Caco-2 (cell line): ENCODE measurements at regions not wholly inside any gene's neighbourhood (a gene's known extent, or its start where the extent isn't known, plus 50 kb on each side); places are given as distances from the start of the nearest gene placed in this dataset.

Experiments
- BruUV-seq: library from RNA; stranded (reverse); fragments of 400-500 nt; replicated peaks from 2 replicates; lab custom pipeline; 2021; lab: Mats Ljungman, UMichigan
- CTCF ChIA-PET: fragments of 300-600 bp; sonication (Branson Sonifier 250); formaldehyde crosslinking; loops from one replicate; lab custom pipeline; 2022; ENCODE audit warnings: antibody characterized with exemption; lab: Charles Lee
- POLR2A ChIA-PET: fragments of 300-600 bp; sonication (Branson Sonifier 250); formaldehyde crosslinking; loops from one replicate; lab custom pipeline; 2022; ENCODE audit warnings: antibody characterized with exemption; lab: Charles Lee
- DNase-seq, 2 experiments: peaks; one replicate each; pipeline versions ENCODE4 v3.0.0 to v3.0.0-alpha.2; 2020 to 2022
- H3K27me3 ChIP-seq: replicated peaks from 2 replicates; pipeline ENCODE4 v1.6.0; 2011; ENCODE audit warnings: low read length; ENCODE audit not compliant: control insufficient read depth, insufficient read depth
- H3K36me3 ChIP-seq: 2 replicates; pipeline ENCODE4 v1.5.1; 2011; ENCODE audit warnings: low read length; ENCODE audit not compliant: control insufficient read depth, insufficient read depth
- H3K4me1 ChIP-seq: fragments of 250-450 bp; sonication (Bioruptor Pico); 2 replicates; pipeline ENCODE4 v1.5.1; 2020; ENCODE audit warnings: mild to moderate bottlenecking
- H3K4me3 ChIP-seq: 2 replicates; pipeline ENCODE4 v1.5.1; 2011; ENCODE audit warnings: low read depth, mild to moderate bottlenecking, control low read depth, low read length
- H3K9me3 ChIP-seq: fragments of 250-450 bp; sonication (Bioruptor Pico); 2 replicates; pipeline ENCODE4 v1.5.1; 2020; ENCODE audit warnings: mild to moderate bottlenecking, moderate library complexity
- H3K27ac Mint-ChIP-seq: one replicate; pipeline ENCODE4 v1.8.0; 2022; ENCODE audit warnings: mixed read lengths; ENCODE audit not compliant: unreplicated experiment
- H3K27me3 Mint-ChIP-seq: one replicate; pipeline ENCODE4 v1.8.0; 2022; ENCODE audit warnings: mixed read lengths; ENCODE audit not compliant: insufficient read depth, unreplicated experiment
- H3K36me3 Mint-ChIP-seq: one replicate; pipeline ENCODE4 v1.8.0; 2022; ENCODE audit warnings: mild to moderate bottlenecking, mixed read lengths; ENCODE audit not compliant: insufficient read depth, unreplicated experiment
- H3K4me1 Mint-ChIP-seq: one replicate; pipeline ENCODE4 v1.8.0; 2022; ENCODE audit warnings: low read depth, mixed read lengths; ENCODE audit not compliant: unreplicated experiment
- H3K4me3 Mint-ChIP-seq: one replicate; pipeline ENCODE4 v1.8.0; 2022; ENCODE audit warnings: mild to moderate bottlenecking, moderate library complexity, mixed read lengths; ENCODE audit not compliant: unreplicated experiment
- H3K9me3 Mint-ChIP-seq: one replicate; pipeline ENCODE4 v1.8.0; 2022; ENCODE audit warnings: mixed read lengths; ENCODE audit not compliant: unreplicated experiment
- CTCF ChIP-seq, 2 experiments: fragments of 200-600 bp in 1 of 2; IDR thresholded peaks; 1 replicate in 1 of 2; 2 replicates in 1 of 2; pipeline versions ENCODE4 v1.5.1 to v1.8.0; 2011 to 2022; ENCODE audit warnings: antibody characterized with exemption in 1 of 2, control low read depth in 1 of 2, inconsistent platforms in 1 of 2, low read depth in 1 of 2, low read length in 1 of 2, mild to moderate bottlenecking in 1 of 2, moderate library complexity in 1 of 2; ENCODE audit not compliant: insufficient read depth in 1 of 2, severe bottlenecking in 1 of 2, unreplicated experiment in 1 of 2
- intact Hi-C: fragments of 100-400 bp; cut with micrococcal nuclease; formaldehyde crosslinking; loops from one replicate; pipeline ENCODE4 v1.10.0; 2022; ENCODE audit not compliant: unreplicated experiment

GRCh38 chr1:229087339-229087738 is 183.6 kb upstream of the RAB4A start:
- no peak overlapping the region for H3K4me3 Mint-ChIP-seq

DNA sequence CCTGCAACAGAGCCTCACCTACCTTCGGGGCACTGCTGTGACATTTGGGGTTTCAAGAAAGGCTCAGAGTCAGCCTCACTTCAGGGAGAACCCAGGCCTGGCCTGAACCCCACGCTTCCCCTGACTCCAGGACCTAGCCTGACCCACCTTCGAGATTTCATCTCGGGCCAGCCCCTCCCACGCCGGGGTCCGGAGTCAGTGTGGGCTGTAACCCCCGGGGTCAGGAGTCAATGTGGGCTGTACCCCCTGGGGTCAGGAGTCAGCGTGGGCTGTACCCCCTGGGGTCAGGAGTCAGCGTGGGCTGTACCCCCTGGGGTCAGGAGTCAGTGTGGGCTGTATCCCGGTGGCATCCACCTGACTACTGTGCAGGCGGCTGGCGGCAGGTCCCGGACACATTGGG is 183.0 kb upstream of the RAB4A start:
- H3K9me3 ChIP-seq = peaks cover 2% of the 10 kb centered on the region
- Mint-ChIP-seq H3K4me3 (no peak overlapping the region), H3K4me1 (peaks cover 25% of the 10 kb centered on the region), H3K27me3 (peaks cover 2% of the 10 kb centered on the region), H3K36me3 (no peaks in the 10 kb centered on the region), H3K27ac (no peak overlapping the region), H3K9me3 (peaks cover 20% of the 10 kb centered on the region)
- TF ChIP-seq CTCF (IDR thresholded peaks at IDR 0.05; ENCODE audit: insufficient read depth in 1 of 2, low read depth in 1 of 2, low read length in 1 of 2, severe bottlenecking in 1 of 2, unreplicated experiment in 1 of 2) = no peak
- no peak overlapping the region for H3K4me3 ChIP-seq
- intact Hi-C loops = no loop called here
- no peaks in the 10 kb centered on the region for H3K27me3 ChIP-seq
- H3K36me3 ChIP-seq = no peaks in the 10 kb centered on the region
- DNase-seq = no peak
- peaks cover 6% of the 10 kb centered on the region for H3K4me1 ChIP-seq
- no TSS peak for BruUV-seq
- CTCF ChIA-PET = no interaction called here
- POLR2A ChIA-PET = no interaction called here

More at GRCh38 chr1:229087339-229087738, 183.6 kb upstream of the RAB4A start:
- POLR2A ChIA-PET = no interaction called here
- peaks cover 2% of the 10 kb centered on the region for H3K27me3 Mint-ChIP-seq
- BruUV-seq = no TSS peak
- Histone ChIP-seq H3K9me3 (peaks cover 8% of the 10 kb centered on the region), H3K4me3 (no peak overlapping the region), H3K4me1 (peaks cover under 1% of the 10 kb centered on the region; the same call in 1 of the 2 replicates), H3K27me3 (no peaks in the 10 kb centered on the region), H3K36me3 (no peaks in the 10 kb centered on the region)
- no peak overlapping the region for H3K27ac Mint-ChIP-seq
- H3K9me3 Mint-ChIP-seq = peaks cover 25% of the 10 kb centered on the region
- no peaks in the 10 kb centered on the region for H3K36me3 Mint-ChIP-seq
- no peak for TF ChIP-seq CTCF (IDR thresholded peaks at IDR 0.05; ENCODE audit: insufficient read depth in 1 of 2, low read depth in 1 of 2, low read length in 1 of 2, severe bottlenecking in 1 of 2, unreplicated experiment in 1 of 2)
- no peak for DNase-seq
- peaks cover 20% of the 10 kb centered on the region for H3K4me1 Mint-ChIP-seq
- intact Hi-C loops = no loop called here
- CTCF ChIA-PET = no interaction called here

- no peaks in the 10 kb centered on the region for H3K9me3 ChIP-seq
- no peak overlapping the region for H3K4me3 ChIP-seq
- no peak for TF ChIP-seq CTCF (IDR thresholded peaks at IDR 0.05; ENCODE audit: insufficient read depth in 1 of 2, low read depth in 1 of 2, low read length in 1 of 2, severe bottlenecking in 1 of 2, unreplicated experiment in 1 of 2)
- BruUV-seq = no TSS peak
- Mint-ChIP-seq H3K4me1 (peaks cover 33% of the 10 kb centered on the region), H3K27ac (no peak overlapping the region), H3K27me3 (peaks cover 2% of the 10 kb centered on the region), H3K36me3 (peaks cover 4% of the 10 kb centered on the region), H3K9me3 (peaks cover 11% of the 10 kb centered on the region), H3K4me3 (no peak overlapping the region)
- H3K4me1 ChIP-seq = peaks cover 14% of the 10 kb centered on the region
- CTCF ChIA-PET = no interaction called here
- DNase-seq = no peak
- intact Hi-C loops = no loop called here
- H3K27me3 ChIP-seq = no peaks in the 10 kb centered on the region
- no peaks in the 10 kb centered on the region for H3K36me3 ChIP-seq
- POLR2A ChIA-PET = no interaction called here
Observed at GRCh38 chr1:229088711-229089110, 182.2 kb upstream of the RAB4A start.
